DMS 273 (cell line): ENCODE measurements at regions not wholly inside any gene's neighbourhood (a gene's known extent, or its start where the extent isn't known, plus 50 kb on each side); places are given as distances from the start of the nearest gene placed in this dataset.
"Not testable (repeated sequence)": the region's sequence is repeated elsewhere in the genome, so short reads cannot be mapped to it uniquely, and the experiment has no call there.

Experiments
- DNase-seq: peaks from one replicate; lab custom pipeline; 2025; ENCODE audit not compliant: unreplicated experiment; lab: John Stamatoyannopoulos, UW

GRCh38 chr13:79637133-79637763, 156.3 kb downstream of the NDFIP2 start:
- DNase-seq, result peak; percentile 84

GRCh38 chr13:79631051-79631659, 150.2 kb downstream of the NDFIP2 start:
- DNase-seq, result peak; percentile 84

GRCh38 chr13:79628463-79628862, 147.5 kb downstream of the NDFIP2 start:
- no peak for DNase-seq

GRCh38 chr13:79626924-79627323, 146.0 kb downstream of the NDFIP2 start:
- no peak for DNase-seq

GRCh38 chr13:79625517-79625916, 144.6 kb downstream of the NDFIP2 start:
- no peak for DNase-seq

GRCh38 chr13:79621902-79622301, 140.9 kb downstream of the NDFIP2 start:
- no peak for DNase-seq

- DNase-seq, result no peak
Observed at GRCh38 chr13:79621449-79621848, 140.5 kb downstream of the NDFIP2 start.

GRCh38 chr13:79614250-79614918, 133.4 kb downstream of the NDFIP2 start:
- no peak for DNase-seq

GRCh38 chr13:79612604-79613003, 131.6 kb downstream of the NDFIP2 start:
- DNase-seq, result no peak

GRCh38 chr13:79607895-79608294, 126.9 kb downstream of the NDFIP2 start:
- not testable (repeated sequence) for DNase-seq
